ENCODE measurements at regions not wholly inside any gene's neighbourhood (a gene's known extent, or its start where the extent isn't known, plus 50 kb on each side); places are given as distances from the start of the nearest gene placed in this dataset.

GRCh38 chr13:73272831-73273230, 214.0 kb downstream of the KLF5 start:
- Histone ChIP-seq H3K27me3 (no peaks in the 10 kb centered on the region), H3K36me3 (no peaks in the 10 kb centered on the region), H3K9me3 (peaks cover 0 to 7% (median 0%) of the 10 kb centered on the region in 4 donors), H3K4me3 (no peak overlapping the region), H3K4me1 (peaks cover 4 to 31% (median 23%) of the 10 kb centered on the region in 4 donors), H3K27ac (replicated peaks in 1 of 4) (peak overlapping the region in 1 of 4 donors; percentile 46)
- WGBS = 82% methylated on average over 1 of the region's 1 CpG
- intact Hi-C loops (cut with DNase I) = no loop called here
- TF ChIP-seq POLR2A (IDR thresholded peaks at IDR 0.05; ENCODE audit: low read depth) = no peak
- TF ChIP-seq POLR2AphosphoS5 (IDR thresholded peaks at IDR 0.05) = no peak
- no peak for TF ChIP-seq EP300 (IDR thresholded peaks at IDR 0.05)
- no peak for TF ChIP-seq CTCF (IDR thresholded peaks at IDR 0.05)
- DNase-seq (ENCODE audit: extremely low spot score) = no peak

- peaks cover 3 to 12% (median 7%) of the 10 kb centered on the region in 4 donors for H3K4me1 ChIP-seq
- 100% methylated on average over 1 of the region's 1 CpG for WGBS
- no peaks in the 10 kb centered on the region for H3K36me3 ChIP-seq
- intact Hi-C loops (cut with DNase I) = no loop called here
- H3K9me3 ChIP-seq = no peaks in the 10 kb centered on the region
- TF ChIP-seq POLR2AphosphoS5 (IDR thresholded peaks at IDR 0.05) (no peak), EP300 (IDR thresholded peaks at IDR 0.05) (no peak), CTCF (IDR thresholded peaks at IDR 0.05) (no peak), POLR2A (IDR thresholded peaks at IDR 0.05; ENCODE audit: low read depth) (no peak)
- no peak for DNase-seq (ENCODE audit: extremely low spot score)
- no peaks in the 10 kb centered on the region for H3K27me3 ChIP-seq
- no peak overlapping the region for H3K4me3 ChIP-seq
- H3K27ac ChIP-seq (replicated peaks in 1 of 4) = no peak overlapping the region
Measured at GRCh38 chr13:73268306-73268705, 209.5 kb downstream of the KLF5 start.

- 85% methylated on average over 3 of the region's 3 CpGs for WGBS
- Histone ChIP-seq H3K4me1 (no peaks in the 10 kb centered on the region), H3K9me3 (no peaks in the 10 kb centered on the region), H3K4me3 (no peak overlapping the region), H3K27ac (replicated peaks in 1 of 4) (no peak overlapping the region), H3K36me3 (no peaks in the 10 kb centered on the region), H3K27me3 (no peaks in the 10 kb centered on the region)
- intact Hi-C loops (cut with DNase I) = no loop called here
- no peak for TF ChIP-seq POLR2AphosphoS5 (IDR thresholded peaks at IDR 0.05)
- no peak for DNase-seq (ENCODE audit: extremely low spot score)
Measured at GRCh38 chr13:73266640-73267180, 207.9 kb downstream of the KLF5 start.

GRCh38 chr13:73262862-73263627, 204.2 kb downstream of the KLF5 start:
- Histone ChIP-seq H3K27ac (replicated peaks in 1 of 4) (no peak overlapping the region), H3K27me3 (no peaks in the 10 kb centered on the region), H3K4me3 (no peak overlapping the region), H3K9me3 (no peaks in the 10 kb centered on the region), H3K36me3 (no peaks in the 10 kb centered on the region), H3K4me1 (no peaks in the 10 kb centered on the region)
- no peak for TF ChIP-seq POLR2AphosphoS5 (IDR thresholded peaks at IDR 0.05)
- TF ChIP-seq CTCF (IDR thresholded peaks at IDR 0.05) = no peak
- no peak for TF ChIP-seq POLR2A (IDR thresholded peaks at IDR 0.05; ENCODE audit: low read depth)
- TF ChIP-seq EP300 (IDR thresholded peaks at IDR 0.05) = no peak
- DNase-seq (ENCODE audit: extremely low spot score) = no peak
- WGBS = 87% methylated on average over 5 of the region's 5 CpGs
- intact Hi-C loops (cut with DNase I) = no loop called here

- no peak for TF ChIP-seq POLR2AphosphoS5 (IDR thresholded peaks at IDR 0.05)
- no peak for TF ChIP-seq EP300 (IDR thresholded peaks at IDR 0.05)
- TF ChIP-seq CTCF (IDR thresholded peaks at IDR 0.05) = no peak
- no peak for TF ChIP-seq POLR2A (IDR thresholded peaks at IDR 0.05; ENCODE audit: low read depth)
- Histone ChIP-seq H3K27me3 (no peaks in the 10 kb centered on the region), H3K4me3 (no peak overlapping the region), H3K4me1 (no peaks in the 10 kb centered on the region), H3K9me3 (no peaks in the 10 kb centered on the region), H3K36me3 (no peaks in the 10 kb centered on the region), H3K27ac (replicated peaks in 1 of 4) (no peak overlapping the region)
- intact Hi-C loops (cut with DNase I) = no loop called here
- WGBS = 64% methylated on average over 4 of the region's 4 CpGs
- DNase-seq (ENCODE audit: extremely low spot score) = no peak
Measured at GRCh38 chr13:73261739-73262216, 203.0 kb downstream of the KLF5 start.

All from esophagus muscularis mucosa (tissue), 4 donors.